CD14-positive monocyte (primary cell): ENCODE measurements at regions not wholly inside any gene's neighbourhood (a gene's known extent, or its start where the extent isn't known, plus 50 kb on each side); places are given as distances from the start of the nearest gene placed in this dataset.

Experiments
- DNase-seq, 3 donors: peaks; one replicate each; pipeline ENCODE4 v3.0.0-alpha.2; 2011 to 2022
- H2AFZ ChIP-seq: 2 replicates; pipeline ENCODE4 v1.6.0; 2012; ENCODE audit warnings: mild to moderate bottlenecking, low read depth, low read length, inconsistent platforms; ENCODE audit not compliant: insufficient read depth, poor library complexity, severe bottlenecking
- H3K27ac ChIP-seq, 2 donors: 1 replicate in 1 of 2; 2 replicates in 1 of 2; pipeline ENCODE4 v1.5.1; 2012 to 2013; ENCODE audit warnings: low read length in 2 of 2, control low read depth in 1 of 2, inconsistent platforms in 1 of 2, low read depth in 1 of 2, mild to moderate bottlenecking in 1 of 2
- H3K27me3 ChIP-seq, 2 donors: one replicate each; pipeline versions ENCODE4 v1.6.0 to v1.6.1; 2011 to 2013; ENCODE audit warnings: low read length in 2 of 2; ENCODE audit not compliant: control insufficient read depth in 2 of 2, insufficient read depth in 2 of 2
- H3K36me3 ChIP-seq, 2 donors: replicated peaks in 1 of 2; 1 replicate in 1 of 2; 2 replicates in 1 of 2; pipeline versions ENCODE4 v1.5.1 to v1.6.1; 2012 to 2013; ENCODE audit warnings: low read length in 2 of 2, control low read depth in 1 of 2, inconsistent platforms in 1 of 2, mild to moderate bottlenecking in 1 of 2; ENCODE audit not compliant: insufficient read depth in 2 of 2, control insufficient read depth in 1 of 2
- H3K4me1 ChIP-seq, 2 donors: 1 replicate in 1 of 2; 2 replicates in 1 of 2; pipeline versions ENCODE4 v1.5.1 to v1.6.1; 2012 to 2013; ENCODE audit warnings: low read length in 2 of 2, control low read depth in 1 of 2, inconsistent platforms in 1 of 2, mild to moderate bottlenecking in 1 of 2, moderate library complexity in 1 of 2; ENCODE audit not compliant: insufficient read depth in 2 of 2, control insufficient read depth in 1 of 2
- H3K4me2 ChIP-seq: replicated peaks from 2 replicates; pipeline ENCODE3; 2012; ENCODE audit warnings: low read length, moderate library complexity, mild to moderate bottlenecking; ENCODE audit not compliant: poor library complexity, severe bottlenecking; ENCODE audit errors: extremely low read depth
- H3K4me3 ChIP-seq, 3 experiments: fragments of 200-600 bp in 1 of 3; sonication (generic) in 1 of 3; replicated peaks in 1 of 3; 1 replicate in 2 of 3; 2 replicates in 1 of 3; pipeline ENCODE4 v1.5.1; 2011 to 2013; ENCODE audit warnings: low read length in 3 of 3, mild to moderate bottlenecking in 3 of 3, control low read depth in 2 of 3, low read depth in 2 of 3, inconsistent platforms in 1 of 3, moderate library complexity in 1 of 3
- H3K79me2 ChIP-seq: 2 replicates; pipeline ENCODE4 v1.6.0; 2012; ENCODE audit warnings: mild to moderate bottlenecking, control low read depth, inconsistent platforms, low read length, moderate library complexity; ENCODE audit not compliant: insufficient read depth
- H3K9ac ChIP-seq: 2 replicates; pipeline ENCODE4 v1.6.0; 2017; ENCODE audit warnings: low read length, mild to moderate bottlenecking; ENCODE audit not compliant: insufficient read depth, poor library complexity, severe bottlenecking
- H3K9me3 ChIP-seq, 2 donors: replicated peaks in 1 of 2; 1 replicate in 1 of 2; 2 replicates in 1 of 2; pipeline versions ENCODE4 v1.5.1 to v1.6.1; 2012 to 2013; ENCODE audit warnings: low read length in 2 of 2, control low read depth in 1 of 2; ENCODE audit not compliant: control insufficient read depth in 1 of 2, insufficient read depth in 1 of 2
- H4K20me1 ChIP-seq: 2 replicates; pipeline ENCODE4 v1.6.0; 2012; ENCODE audit warnings: mild to moderate bottlenecking, low read length, control low read depth, moderate library complexity; ENCODE audit not compliant: insufficient read depth
- H3K27ac Mint-ChIP-seq, 7 donors: one replicate each; pipeline ENCODE4 v1.8.0; 2020; ENCODE audit warnings: mild to moderate bottlenecking in 7 of 7, mixed read lengths in 7 of 7, moderate library complexity in 6 of 7, inconsistent platforms in 2 of 7
- H3K27me3 Mint-ChIP-seq, 3 donors: one replicate each; pipeline ENCODE4 v1.8.0; 2021 to 2022; ENCODE audit warnings: low read depth in 3 of 3, mild to moderate bottlenecking in 3 of 3, mixed read lengths in 3 of 3, moderate library complexity in 3 of 3, inconsistent platforms in 1 of 3
- H3K36me3 Mint-ChIP-seq, 2 donors: one replicate each; pipeline ENCODE4 v1.8.0; 2020; ENCODE audit warnings: mixed read lengths in 2 of 2, inconsistent platforms in 1 of 2, mild to moderate bottlenecking in 1 of 2
- H3K4me1 Mint-ChIP-seq: one replicate; pipeline ENCODE4 v1.8.0; 2020; ENCODE audit warnings: mild to moderate bottlenecking, mixed read lengths
- H3K4me3 Mint-ChIP-seq, 2 donors: one replicate each; pipeline ENCODE4 v1.8.0; 2020; ENCODE audit warnings: mild to moderate bottlenecking in 2 of 2, mixed read lengths in 2 of 2, moderate library complexity in 1 of 2
- H3K9me3 Mint-ChIP-seq, 7 donors: one replicate each; pipeline ENCODE4 v1.8.0; 2020 to 2022; ENCODE audit warnings: mixed read lengths in 7 of 7, mild to moderate bottlenecking in 6 of 7, moderate library complexity in 6 of 7, inconsistent platforms in 2 of 7
- CTCF ChIP-seq: fragments of 200-600 bp; IDR thresholded peaks from one replicate; pipeline ENCODE4 v1.8.0; 2022; ENCODE audit warnings: antibody characterized with exemption, mild to moderate bottlenecking
- WGBS: methylation state at CpG from one replicate; pipeline ENCODE4 v1.1.5; 2013; ENCODE audit warnings: missing lambda C conversion rate; ENCODE audit not compliant: insufficient coverage; 5-methylcytosine and 5-hydroxymethylcytosine counted together
- intact Hi-C, 2 donors: fragments of 100-400 bp; cut with micrococcal nuclease; formaldehyde crosslinking; loops; one replicate each; pipeline versions ENCODE4 v1.15.0 to v1.15.1; 2023

DNA sequence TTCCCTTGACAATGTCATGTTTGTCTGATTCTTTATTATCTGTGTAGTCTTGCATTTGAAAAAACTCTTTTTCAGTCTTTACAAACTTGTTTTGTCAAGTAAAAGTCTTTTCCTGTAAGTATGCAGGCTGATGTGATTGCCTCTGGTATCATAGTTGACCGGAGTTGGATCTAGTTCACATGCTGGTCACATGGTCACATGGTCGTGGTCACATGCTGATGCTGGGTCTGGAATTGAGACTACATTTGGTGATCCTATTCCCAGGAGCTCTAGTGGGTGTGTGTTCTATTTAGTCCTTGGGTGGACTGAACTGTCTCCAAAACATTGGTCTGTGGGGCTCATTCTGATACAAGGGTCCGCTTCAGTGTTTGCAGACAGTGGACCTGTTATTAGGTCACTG, 1798.8 kb upstream of the PRR20A start:
- Histone ChIP-seq H3K79me2 (no peaks in the 10 kb centered on the region), H3K36me3 (no peaks in the 10 kb centered on the region), H3K27ac (no peak overlapping the region), H3K4me3 (no peak overlapping the region), H2AFZ (no peak overlapping the region), H3K9ac (no peak overlapping the region), H3K9me3 (peaks cover 0 to 4% of the 10 kb centered on the region in 2 donors), H3K4me1 (no peaks in the 10 kb centered on the region), H3K4me2 (no peak overlapping the region), H4K20me1 (no peaks in the 10 kb centered on the region), H3K27me3 (no peaks in the 10 kb centered on the region)
- Mint-ChIP-seq H3K27me3 (no peaks in the 10 kb centered on the region), H3K27ac (no peak overlapping the region), H3K9me3 (peaks cover 0 to 4% (median 2%) of the 10 kb centered on the region in 7 donors), H3K36me3 (no peaks in the 10 kb centered on the region), H3K4me3 (no peak overlapping the region), H3K4me1 (no peaks in the 10 kb centered on the region)
- WGBS = 56% methylated on average over 3 of the region's 3 CpGs
- DNase-seq = no peak
- no peak for TF ChIP-seq CTCF
- intact Hi-C loops = no loop called here

DNA sequence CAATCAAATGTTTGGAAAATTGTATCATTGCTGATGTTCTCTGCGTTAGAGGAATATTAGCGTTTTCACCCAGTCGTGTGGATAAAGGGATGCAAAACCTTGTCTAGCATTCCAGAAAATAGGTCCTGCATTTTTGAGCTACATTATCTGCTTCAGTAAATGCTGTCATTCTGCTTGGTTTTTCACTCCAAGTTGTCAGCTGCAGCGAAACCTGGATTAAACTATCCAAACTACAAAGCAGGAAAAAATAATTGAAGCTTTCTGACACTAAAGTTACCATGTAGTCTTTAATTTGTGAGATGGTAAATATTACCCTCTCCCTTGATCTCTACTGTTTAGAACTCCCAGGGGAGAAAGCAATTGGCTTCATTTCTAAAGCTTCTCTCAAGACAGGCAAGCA, 1795.5 kb upstream of the PRR20A start:
- Histone ChIP-seq H3K9ac (no peak overlapping the region), H3K36me3 (no peaks in the 10 kb centered on the region), H3K27ac (no peak overlapping the region), H2AFZ (no peak overlapping the region), H3K4me2 (no peak overlapping the region), H3K79me2 (no peaks in the 10 kb centered on the region), H3K27me3 (no peaks in the 10 kb centered on the region), H4K20me1 (no peaks in the 10 kb centered on the region), H3K9me3 (peaks cover 0 to 8% of the 10 kb centered on the region in 2 donors), H3K4me1 (no peaks in the 10 kb centered on the region), H3K4me3 (no peak overlapping the region)
- Mint-ChIP-seq H3K4me3 (no peak overlapping the region), H3K4me1 (no peaks in the 10 kb centered on the region), H3K36me3 (no peaks in the 10 kb centered on the region), H3K27me3 (no peaks in the 10 kb centered on the region), H3K9me3 (peaks cover 0 to 4% (median 2%) of the 10 kb centered on the region in 7 donors), H3K27ac (no peak overlapping the region)
- intact Hi-C loops = no loop called here
- TF ChIP-seq CTCF = no peak
- DNase-seq = no peak
- 94% methylated on average over 2 of the region's 4 CpGs for WGBS
